ENCODE measurements at regions not wholly inside any gene's neighbourhood (a gene's known extent, or its start where the extent isn't known, plus 50 kb on each side); places are given as distances from the start of the nearest gene placed in this dataset.

- no peaks in the 10 kb centered on the region for H3K27me3 ChIP-seq (replicated peaks in 1 of 4; ENCODE audit: control insufficient read depth in 3 of 4, extremely low read depth in 1 of 4, insufficient read depth in 3 of 4, low read length in 3 of 4)
- no peaks in the 10 kb centered on the region for H3K9me3 ChIP-seq (ENCODE audit: insufficient read depth in 2 of 2, low read depth in 1 of 2, low read length in 1 of 2)
- no peak overlapping the region for H2AK5ac ChIP-seq (ENCODE audit: low read depth, low read length)
- H4K91ac ChIP-seq (replicated peaks; ENCODE audit: insufficient read length, low read length): no peak overlapping the region
- no peaks in the 10 kb centered on the region for H3K23me2 ChIP-seq (ENCODE audit: low read depth, low read length)
- H3K4me3 ChIP-seq (ENCODE audit: extremely low read depth in 1 of 4, insufficient read depth in 2 of 4, low read depth in 3 of 4, low read length in 4 of 4): no peak overlapping the region
- no peak overlapping the region for H3K4ac ChIP-seq (replicated peaks; ENCODE audit: insufficient read length, low read depth, low read length)
- no peak overlapping the region for H2BK12ac ChIP-seq (ENCODE audit: low read depth, low read length)
- no peak overlapping the region for H3K9ac ChIP-seq (replicated peaks in 1 of 4; ENCODE audit: extremely low read depth in 1 of 4, low read depth in 3 of 4, low read length in 3 of 4)
- no peak overlapping the region for H2BK120ac ChIP-seq (replicated peaks; ENCODE audit: low read depth, low read length)
- FAIRE-seq: no peak
- 96% methylated on average over 1 of the region's 1 CpG; no CpG with 5 or more reads in 1 of the 2 experiments for WGBS, 2 experiments (ENCODE audit: extremely low coverage in 1 of 2, insufficient coverage in 1 of 2, insufficient read length in 1 of 2, insufficient replicate concordance in 2 of 2, low coverage in 1 of 2, low lambda C conversion rate in 2 of 2, missing lambda C conversion rate in 1 of 2)
- no peak overlapping the region for H2BK20ac ChIP-seq (ENCODE audit: low read length)
- no peaks in the 10 kb centered on the region for H4K20me1 ChIP-seq (replicated peaks in 1 of 2; ENCODE audit: control insufficient read depth in 1 of 2, insufficient read depth in 2 of 2, low read length in 2 of 2)
- no peaks in the 10 kb centered on the region for H3K79me2 ChIP-seq (ENCODE audit: control insufficient read depth in 1 of 2, insufficient read depth in 2 of 2, low read length in 2 of 2)
- no peak overlapping the region for H2BK5ac ChIP-seq (ENCODE audit: low read depth, low read length)
- H2AFZ ChIP-seq (ENCODE audit: low read length): no peak overlapping the region
- no peak overlapping the region for H3K56ac ChIP-seq (replicated peaks; ENCODE audit: insufficient read length, low read depth, low read length)
- H3K36me3 ChIP-seq (ENCODE audit: control insufficient read depth in 2 of 4, insufficient read depth in 4 of 4, low read length in 3 of 4): no peaks in the 10 kb centered on the region
- no peak overlapping the region for H4K8ac ChIP-seq (ENCODE audit: extremely low read depth, insufficient read depth, low read length)
- H3K4me1 ChIP-seq (replicated peaks in 1 of 4; ENCODE audit: control insufficient read depth in 3 of 4, insufficient read depth in 4 of 4, low read length in 3 of 4): no peaks in the 10 kb centered on the region
- H3K27ac ChIP-seq (ENCODE audit: low read depth, low read length): no peak overlapping the region
- ChIA-PET CTCF (ENCODE audit: partially characterized antibody) (no interaction called here), POLR2A (ENCODE audit: partially characterized antibody) (no interaction called here)
- H3K14ac ChIP-seq (ENCODE audit: insufficient read length): no peak overlapping the region
- H3K18ac ChIP-seq (ENCODE audit: extremely low read depth, low read length): no peak overlapping the region
- DNase-seq (ENCODE audit: low read depth in 1 of 2, low spot score in 2 of 2): no peak
- H4K5ac ChIP-seq (ENCODE audit: insufficient read length, low read depth, low read length): no peak overlapping the region
- H2BK15ac ChIP-seq (ENCODE audit: low read length): no peak overlapping the region
- H3K4me2 ChIP-seq (ENCODE audit: insufficient read depth in 1 of 2, low read depth in 2 of 2, low read length in 2 of 2): no peak overlapping the region
- no peak overlapping the region for H3K23ac ChIP-seq (ENCODE audit: insufficient read length)
- H3K79me1 ChIP-seq (ENCODE audit: low read depth, low read length): no peaks in the 10 kb centered on the region
- TF ChIP-seq SUZ12 (IDR thresholded peaks at IDR 0.05; ENCODE audit: low read length) (no peak), SIN3A (conservative IDR thresholded peaks at IDR 0.05 in 1 of 2, IDR thresholded peaks at IDR 0.05 in 1 of 2; ENCODE audit: low read depth in 1 of 2, low read length in 2 of 2) (no peak), EGR1 (IDR thresholded peaks at IDR 0.05; ENCODE audit: borderline replicate concordance, low read depth, low read length) (no peak), BACH1 (IDR thresholded peaks at IDR 0.05; ENCODE audit: low read length) (no peak), ZNF274 (IDR thresholded peaks at IDR 0.05; ENCODE audit: borderline replicate concordance, extremely low read depth, low read length) (no peak), TEAD4 (IDR thresholded peaks at IDR 0.05; ENCODE audit: low read depth, low read length) (no peak), RNF2 (IDR thresholded peaks at IDR 0.05; ENCODE audit: borderline replicate concordance, low read depth, low read length, missing control alignments, poor library complexity, severe bottlenecking) (no peak), SP2 (IDR thresholded peaks at IDR 0.05; ENCODE audit: low read length) (no peak), MAX (IDR thresholded peaks at IDR 0.05) (no peak), GTF2F1 (IDR thresholded peaks at IDR 0.05; ENCODE audit: borderline replicate concordance, low read depth, low read length) (no peak), NRF1 (IDR thresholded peaks at IDR 0.05; ENCODE audit: low read depth, low read length) (no peak), ASH2L (IDR thresholded peaks at IDR 0.05; ENCODE audit: low read length) (no peak), TAF7 (optimal IDR thresholded peaks at IDR 0.05; ENCODE audit: borderline replicate concordance, low read depth, low read length) (no peak), KDM5A (IDR thresholded peaks at IDR 0.05; ENCODE audit: low read length) (no peak)
Measured at GRCh38 chr7:19623676-19624075, 85.2 kb downstream of the POLR1F start.

Data from H1 (cell line).